ENCODE measurements at regions not wholly inside any gene's neighbourhood (a gene's known extent, or its start where the extent isn't known, plus 50 kb on each side); places are given as distances from the start of the nearest gene placed in this dataset.
"Not testable (repeated sequence)": the region's sequence is repeated elsewhere in the genome, so short reads cannot be mapped to it uniquely, and the experiment has no call there.

DNA sequence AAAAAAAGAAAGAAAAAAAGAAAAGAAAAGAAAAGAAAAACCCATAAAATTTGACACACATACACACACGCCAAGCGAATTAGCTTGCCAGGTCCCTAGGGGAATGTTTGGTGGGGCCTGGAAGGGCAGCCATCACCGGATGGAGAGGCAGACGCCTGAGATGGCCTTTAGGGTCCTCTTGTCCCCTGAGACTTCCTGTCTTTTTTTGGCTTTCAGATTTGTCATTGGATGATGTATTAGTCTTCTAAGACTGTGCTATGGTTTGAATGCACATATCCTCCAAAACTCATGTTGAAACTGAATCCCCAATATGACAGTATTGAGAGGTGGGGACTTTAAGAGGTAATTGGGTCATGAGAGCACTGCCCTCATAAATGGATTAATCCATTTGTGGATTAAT lies 211.8 kb downstream of the TOMM20 start:
- DNase-seq = no peak

DNA sequence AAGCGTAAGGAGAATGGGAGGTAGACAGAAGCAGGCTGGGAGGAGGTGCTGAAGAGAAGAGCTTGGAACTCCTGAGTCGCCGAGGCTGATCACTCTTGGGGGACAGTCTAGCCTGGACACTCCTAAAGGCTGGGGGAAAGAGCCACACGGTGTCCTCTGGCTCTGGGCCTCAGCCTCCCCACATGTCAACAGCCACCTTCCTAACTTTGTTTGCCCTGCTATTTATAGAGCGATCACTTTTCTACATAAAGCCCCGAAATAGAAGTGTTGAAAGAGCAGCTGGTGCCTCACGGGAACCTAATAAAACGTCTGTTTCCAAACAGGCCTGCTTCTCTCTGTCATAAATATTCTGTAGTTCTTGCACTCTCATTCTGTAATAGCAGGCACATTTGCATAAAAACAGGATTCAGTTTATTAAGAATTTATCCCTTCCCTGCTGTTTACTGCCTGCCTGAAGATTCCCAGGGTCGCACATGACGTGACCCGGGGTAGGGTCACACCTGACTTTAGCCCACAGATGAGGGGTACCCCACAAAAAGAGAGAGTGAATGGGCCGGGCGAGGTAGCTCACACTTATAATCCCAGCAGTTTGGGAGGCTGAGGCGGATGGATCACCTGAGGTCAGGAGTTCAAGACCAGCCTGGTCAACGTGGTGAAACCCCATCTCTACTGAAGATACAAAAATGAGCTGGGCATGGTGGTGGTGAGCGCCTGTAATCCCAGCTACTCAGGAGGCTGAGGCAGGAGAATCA lies 212.5 kb downstream of the TOMM20 start:
- DNase-seq = peak; percentile 19

- no peak for DNase-seq
Measured at GRCh38 chr1:234914606-234915290, 213.9 kb downstream of the TOMM20 start.

DNA sequence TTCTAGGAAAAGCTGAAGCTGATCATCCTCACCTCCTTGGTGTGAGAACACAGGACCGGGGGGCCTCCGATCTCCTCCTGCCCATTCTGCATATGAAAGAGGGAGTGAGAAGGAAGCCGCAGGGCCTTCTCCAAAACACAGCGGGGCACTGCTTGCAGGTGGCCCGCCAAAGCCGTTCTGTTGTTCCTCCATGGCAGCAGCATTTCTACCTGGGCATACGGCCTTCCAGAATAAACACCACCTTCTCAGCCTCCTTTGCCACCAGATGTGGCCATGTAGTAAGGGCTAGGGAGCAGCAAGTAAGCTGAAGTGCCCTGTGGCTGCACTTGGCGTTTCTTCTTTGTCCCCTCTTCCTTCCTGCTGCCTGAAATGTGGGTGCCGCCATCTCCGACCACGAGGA lies 214.9 kb downstream of the TOMM20 start:
- DNase-seq = no peak

GRCh38 chr1:234913278-234913649 lies 215.4 kb downstream of the TOMM20 start:
- no peak for DNase-seq

DNA sequence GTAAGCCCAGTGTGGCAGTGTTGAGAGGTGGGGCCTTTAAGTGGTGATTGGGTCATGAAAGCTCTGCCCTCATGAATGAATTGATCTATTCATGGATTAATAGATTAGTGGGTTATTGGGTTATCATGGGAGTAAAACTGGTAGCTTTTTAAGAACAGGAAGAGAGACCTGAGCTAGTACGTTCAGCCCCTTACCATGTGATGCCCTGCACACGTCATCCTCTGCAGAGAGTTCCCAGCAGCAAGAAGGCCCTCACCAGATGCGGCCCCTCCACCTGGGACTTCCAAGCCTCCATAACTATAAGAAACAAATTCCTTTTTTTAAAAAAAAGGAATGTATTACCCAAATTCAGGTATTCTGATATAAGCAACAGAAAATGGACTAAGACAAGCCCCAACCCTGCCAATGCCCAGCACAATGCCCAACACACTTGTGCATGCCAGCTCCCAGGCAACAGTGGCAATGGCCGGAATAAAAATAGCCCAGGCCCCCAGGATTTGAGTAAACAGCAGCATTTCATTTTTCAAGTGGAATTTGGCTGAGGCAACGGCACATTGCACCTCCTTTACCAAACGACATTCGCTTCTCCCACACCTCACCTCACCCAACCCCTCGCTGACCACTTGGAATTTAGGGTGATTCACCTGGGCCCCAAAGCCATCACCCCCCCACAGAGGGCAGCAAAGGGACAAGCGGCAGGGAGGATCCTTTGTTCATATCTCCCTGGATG lies 215.9 kb downstream of the TOMM20 start:
- DNase-seq = no peak

GRCh38 chr1:234911787-234912186 lies 216.8 kb downstream of the TOMM20 start:
- no peak for DNase-seq

- not testable (repeated sequence) for DNase-seq
Measured at GRCh38 chr1:234911136-234911535, 217.5 kb downstream of the TOMM20 start.

DNA sequence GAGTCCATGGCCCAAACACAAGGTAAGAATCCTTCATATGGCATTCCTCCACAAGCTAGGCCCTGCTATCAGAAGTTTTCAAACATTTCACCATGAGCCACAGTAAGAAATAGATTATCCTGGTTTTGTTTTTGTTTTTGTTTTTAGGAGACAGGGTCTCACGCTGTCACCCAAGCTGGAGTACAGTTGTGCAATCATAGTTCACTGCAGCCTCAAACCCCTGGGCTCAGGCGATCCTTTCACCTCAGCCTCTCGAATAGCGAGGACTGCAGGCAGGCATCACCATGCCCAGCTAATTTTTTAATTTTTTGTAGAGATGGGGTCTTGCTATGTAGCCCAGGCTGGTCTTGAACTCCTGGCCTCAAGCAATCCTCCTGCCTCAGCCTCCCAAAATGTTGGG lies 218.8 kb downstream of the TOMM20 start:
- DNase-seq = no peak

DNA sequence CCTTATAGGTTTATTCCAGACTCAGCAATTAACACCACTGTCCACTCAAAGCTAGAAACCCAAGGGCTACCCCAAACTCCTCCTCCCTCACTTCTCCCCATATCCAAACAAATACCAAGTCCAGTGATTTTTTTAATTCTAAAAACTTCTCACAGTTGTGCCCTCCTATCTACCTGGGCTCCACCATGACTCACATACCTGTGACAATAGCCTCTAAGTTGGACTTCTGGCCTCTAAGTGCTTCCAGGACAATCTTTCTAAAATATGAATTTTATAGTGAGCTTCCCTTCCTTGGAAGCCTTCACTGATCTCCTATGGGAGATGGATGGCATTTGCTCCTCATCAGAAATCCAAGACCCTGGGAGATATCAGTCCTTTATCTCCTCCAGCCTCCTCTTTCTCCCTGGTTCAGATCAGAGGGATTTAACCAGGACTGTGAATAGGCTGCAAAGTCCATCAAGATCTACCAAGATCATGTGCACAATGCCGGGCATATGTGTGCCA lies 219.3 kb downstream of the TOMM20 start:
- DNase-seq = no peak

- no peak for DNase-seq
Measured at GRCh38 chr1:234908571-234908970, 220.1 kb downstream of the TOMM20 start.

GRCh38 chr1:234907940-234908405 lies 220.7 kb downstream of the TOMM20 start:
- DNase-seq = peak; percentile 91

GRCh38 chr1:234907208-234907939 lies 221.3 kb downstream of the TOMM20 start:
- DNase-seq = no peak

DNA sequence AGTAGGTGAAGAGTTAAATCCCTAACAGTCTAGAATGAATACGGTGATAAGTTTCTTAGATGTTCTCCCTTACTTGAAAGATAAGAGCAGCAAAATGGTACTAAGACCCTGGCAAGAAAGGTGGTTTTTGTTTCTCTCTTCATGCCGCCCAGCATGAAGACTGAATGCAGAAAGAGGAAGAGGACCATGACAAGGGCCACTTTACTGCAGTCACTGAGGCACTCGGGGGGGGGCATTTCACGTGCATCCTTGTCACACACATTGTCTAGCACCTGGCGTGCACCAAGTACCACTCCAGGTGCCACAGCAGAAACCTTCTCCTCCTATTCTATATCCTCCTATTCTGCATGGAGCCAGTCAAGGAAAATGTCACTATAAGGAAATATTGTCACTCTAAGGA lies 222.0 kb downstream of the TOMM20 start:
- DNase-seq = no peak

DNA sequence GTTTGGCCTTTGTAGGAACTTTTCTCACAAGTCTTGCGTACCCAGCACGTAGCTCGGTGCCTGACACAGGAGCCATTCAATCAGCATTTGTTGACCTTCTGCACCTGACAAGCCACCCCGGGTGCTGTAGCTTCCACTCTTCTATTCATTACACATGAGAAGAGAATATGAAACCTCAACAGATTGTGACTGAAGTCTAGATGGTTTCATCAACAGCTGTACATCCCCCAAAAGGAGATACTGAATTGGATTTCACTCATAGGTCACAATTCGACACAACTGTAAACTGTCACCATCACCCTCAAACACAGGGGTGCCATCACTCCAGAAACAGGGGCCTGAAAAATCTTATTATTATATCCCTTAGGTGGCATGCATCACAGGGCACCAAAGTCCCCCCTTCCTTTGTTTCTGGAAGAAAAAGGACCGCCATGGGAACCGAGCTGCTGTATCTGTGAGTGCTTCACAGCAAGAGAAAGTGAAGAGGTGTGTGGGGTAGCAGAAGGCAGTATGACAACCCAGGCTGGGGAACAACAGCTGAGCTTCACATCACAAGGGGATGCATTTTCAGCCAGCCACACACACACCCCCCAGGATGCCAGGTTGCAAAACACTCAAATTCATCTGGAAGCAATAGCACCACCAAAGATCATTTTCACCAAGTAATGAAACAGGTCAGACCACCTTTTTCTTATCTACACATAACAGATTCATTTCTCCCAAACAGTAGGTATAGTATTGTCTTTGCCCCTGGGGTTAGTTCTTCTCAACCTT lies 225.7 kb downstream of the TOMM20 start:
- DNase-seq = no peak

DNA sequence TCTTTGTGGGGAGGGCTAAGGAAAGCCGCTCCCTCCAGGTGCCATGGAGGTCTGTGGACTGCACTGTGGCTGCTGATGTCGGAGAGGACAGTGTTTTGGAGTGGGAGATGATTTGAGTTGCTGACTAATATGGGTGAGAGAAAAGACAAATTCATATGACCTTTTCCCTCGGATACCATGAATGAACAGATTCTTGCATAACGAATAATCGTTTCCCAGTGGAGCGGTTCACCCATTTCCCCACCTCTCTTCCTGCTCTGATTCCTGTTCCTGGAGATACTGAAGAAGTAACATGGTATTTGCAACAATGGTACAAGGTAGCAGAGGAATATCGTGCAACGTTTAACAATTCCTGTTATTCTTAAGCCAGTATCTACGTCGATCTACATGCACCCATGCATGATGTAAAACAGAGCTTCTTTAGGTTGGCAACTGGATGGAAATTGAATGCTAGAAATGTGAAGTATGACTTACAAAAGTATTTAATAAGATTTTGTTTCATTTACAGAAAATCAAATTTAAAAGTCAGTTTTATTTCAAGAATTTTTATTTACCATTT lies 227.1 kb downstream of the TOMM20 start:
- no peak for DNase-seq

GRCh38 chr1:234900595-234900994 lies 228.0 kb downstream of the TOMM20 start:
- DNase-seq = no peak

GRCh38 chr1:234899730-234900072 lies 228.9 kb downstream of the TOMM20 start:
- DNase-seq = no peak

DNA sequence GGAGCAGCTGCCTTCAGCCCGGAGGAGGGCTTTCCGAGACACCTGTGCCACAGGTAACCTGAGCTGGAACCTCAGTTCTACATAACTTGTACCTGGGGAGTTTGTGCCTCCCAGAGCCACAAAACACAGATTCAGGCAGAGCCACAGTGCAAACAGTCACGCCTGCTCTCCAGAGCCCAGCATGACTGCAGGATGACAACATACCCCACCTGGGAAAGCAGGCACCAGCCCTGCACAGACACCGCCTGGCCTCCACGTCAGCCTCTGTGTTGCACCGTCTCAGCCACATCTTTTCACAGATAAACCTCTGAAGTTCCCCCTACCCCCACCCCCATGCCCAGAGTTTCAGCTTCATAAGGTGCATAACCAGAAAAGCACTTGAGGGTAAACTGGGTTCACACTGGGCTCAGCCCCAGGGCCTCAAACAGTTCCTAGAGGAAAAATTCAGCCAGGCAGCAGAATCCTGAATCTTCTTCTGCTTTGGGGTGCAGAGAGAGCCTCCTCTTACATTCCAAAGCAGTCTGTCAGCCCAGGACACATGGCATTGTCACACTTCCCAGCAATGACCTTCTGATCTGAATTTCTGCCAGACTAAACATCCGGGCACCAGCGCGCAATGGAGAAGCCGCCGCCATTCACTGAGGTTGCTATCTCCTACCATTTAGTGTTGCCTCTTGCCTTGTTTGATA lies 229.5 kb downstream of the TOMM20 start:
- peak; percentile 53 for DNase-seq

- no peak for DNase-seq
Measured at GRCh38 chr1:234898455-234899033, 230.1 kb downstream of the TOMM20 start.
